Mesodermal cell (in vitro differentiated cells): ENCODE measurements at regions not wholly inside any gene's neighbourhood (a gene's known extent, or its start where the extent isn't known, plus 50 kb on each side); places are given as distances from the start of the nearest gene placed in this dataset.
"Not testable (repeated sequence)": the region's sequence is repeated elsewhere in the genome, so short reads cannot be mapped to it uniquely, and the experiment has no call there.

ENCODE experiments used
- H3K27ac ChIP-seq: 2 replicates; pipeline ENCODE4 v1.7.0; 2013; ENCODE audit warnings: mild to moderate bottlenecking, low read depth, low read length, moderate library complexity; ENCODE audit not compliant: severe bottlenecking
- H3K36me3 ChIP-seq: 2 replicates; pipeline ENCODE4 v1.7.1; 2013; ENCODE audit warnings: mild to moderate bottlenecking, low read length, moderate library complexity; ENCODE audit not compliant: control insufficient read depth, insufficient read depth
- H3K4me1 ChIP-seq: one replicate; pipeline ENCODE4 v1.7.1; 2013; ENCODE audit warnings: mild to moderate bottlenecking, low read length; ENCODE audit not compliant: insufficient read depth, control insufficient read depth, poor library complexity, severe bottlenecking
- H3K4me3 ChIP-seq: 2 replicates; pipeline ENCODE4 v1.7.0; 2013; ENCODE audit warnings: low read length, control low read depth, mild to moderate bottlenecking; ENCODE audit not compliant: insufficient read depth, poor library complexity, severe bottlenecking; ENCODE audit errors: extremely low read depth
- H3K9me3 ChIP-seq: 2 replicates; pipeline ENCODE4 v1.7.1; 2013; ENCODE audit warnings: mild to moderate bottlenecking, low read length, moderate library complexity; ENCODE audit not compliant: control insufficient read depth
- WGBS, 2 experiments: methylation state at CpG; one replicate each; pipeline ENCODE4 v1.1.5; 2013; ENCODE audit warnings: missing lambda C conversion rate in 2 of 2; ENCODE audit not compliant: insufficient coverage in 2 of 2; 5-methylcytosine and 5-hydroxymethylcytosine counted together

- Histone ChIP-seq H3K9me3 (no peaks in the 10 kb centered on the region), H3K36me3 (no peaks in the 10 kb centered on the region), H3K27ac (no peak overlapping the region), H3K4me3 (no peak overlapping the region), H3K4me1 (no peaks in the 10 kb centered on the region)
- 86% methylated on average over 1 of the region's 2 CpGs; no CpG with 5 or more reads in 1 of the 2 experiments for WGBS, 2 experiments
Measured at GRCh38 chr5:86427158-86427557, 190.6 kb upstream of the COX7C start.

- Histone ChIP-seq H3K36me3 (no peaks in the 10 kb centered on the region), H3K27ac (no peak overlapping the region), H3K4me3 (no peak overlapping the region), H3K9me3 (no peaks in the 10 kb centered on the region), H3K4me1 (no peaks in the 10 kb centered on the region)
- WGBS, 2 experiments: no CpG with 5 or more reads among the region's 2 CpGs
Measured at GRCh38 chr5:86439593-86440110, 178.1 kb upstream of the COX7C start.

GRCh38 chr5:86442036-86442745, 175.6 kb upstream of the COX7C start:
- Histone ChIP-seq H3K4me1 (no peaks in the 10 kb centered on the region), H3K27ac (no peak overlapping the region), H3K9me3 (no peaks in the 10 kb centered on the region), H3K36me3 (no peaks in the 10 kb centered on the region), H3K4me3 (no peak overlapping the region)
- no CpG with 5 or more reads among the region's 2 CpGs for WGBS, 2 experiments

GRCh38 chr5:86447362-86447761, 170.4 kb upstream of the COX7C start:
- WGBS, 2 experiments: no CpG with 5 or more reads among the region's 1 CpG
- no peaks in the 10 kb centered on the region for H3K9me3 ChIP-seq
- H3K4me3 ChIP-seq: no peak overlapping the region
- H3K4me1 ChIP-seq: no peaks in the 10 kb centered on the region
- no peaks in the 10 kb centered on the region for H3K36me3 ChIP-seq
- no peak overlapping the region for H3K27ac ChIP-seq

- no peak overlapping the region for H3K27ac ChIP-seq
- H3K9me3 ChIP-seq: no peaks in the 10 kb centered on the region
- no peak overlapping the region for H3K4me3 ChIP-seq
- no peaks in the 10 kb centered on the region for H3K36me3 ChIP-seq
- H3K4me1 ChIP-seq: no peaks in the 10 kb centered on the region
Measured at GRCh38 chr5:86452251-86452650, 165.5 kb upstream of the COX7C start.

GRCh38 chr5:86460519-86460918, 157.2 kb upstream of the COX7C start:
- H3K4me3 ChIP-seq: no peak overlapping the region
- H3K27ac ChIP-seq: no peak overlapping the region
- peaks cover 10% of the 10 kb centered on the region for H3K9me3 ChIP-seq
- H3K4me1 ChIP-seq: no peaks in the 10 kb centered on the region
- WGBS, 2 experiments: 93 to 96% methylated on average over 12 to 16 of the region's 16 CpGs
- no peaks in the 10 kb centered on the region for H3K36me3 ChIP-seq

- no peaks in the 10 kb centered on the region for H3K36me3 ChIP-seq
Measured at GRCh38 chr5:86461169-86461956, 156.4 kb upstream of the COX7C start.

GRCh38 chr5:86463339-86463738, 154.4 kb upstream of the COX7C start:
- Histone ChIP-seq H3K27ac (no peak overlapping the region), H3K4me1 (no peaks in the 10 kb centered on the region), H3K9me3 (peaks cover 13% of the 10 kb centered on the region), H3K36me3 (no peaks in the 10 kb centered on the region), H3K4me3 (no peak overlapping the region)
- 78 to 100% methylated on average over 2 of the region's 2 CpGs for WGBS, 2 experiments

More at GRCh38 chr5:86461169-86461956, 156.4 kb upstream of the COX7C start:
- no peaks in the 10 kb centered on the region for H3K4me1 ChIP-seq
- H3K27ac ChIP-seq: no peak overlapping the region
- peaks cover 13% of the 10 kb centered on the region for H3K9me3 ChIP-seq
- WGBS, 2 experiments: 63% methylated on average over 1 of the region's 4 CpGs; no CpG with 5 or more reads in 1 of the 2 experiments
- H3K4me3 ChIP-seq: no peak overlapping the region

- no peaks in the 10 kb centered on the region for H3K4me1 ChIP-seq
- no peak overlapping the region for H3K4me3 ChIP-seq
- no peak overlapping the region for H3K27ac ChIP-seq
- no peaks in the 10 kb centered on the region for H3K36me3 ChIP-seq
- WGBS, 2 experiments: 78 to 90% methylated on average over 3 to 4 of the region's 6 CpGs
- peaks cover 13% of the 10 kb centered on the region for H3K9me3 ChIP-seq
Measured at GRCh38 chr5:86465052-86465838, 152.5 kb upstream of the COX7C start.

GRCh38 chr5:86466721-86467120, 151.0 kb upstream of the COX7C start:
- peaks cover 13% of the 10 kb centered on the region for H3K9me3 ChIP-seq
- H3K36me3 ChIP-seq, H3K4me1 ChIP-seq, H3K4me3 ChIP-seq, H3K27ac ChIP-seq: not testable (repeated sequence)
- 94 to 95% methylated on average over 8 of the region's 23 CpGs for WGBS, 2 experiments
